ENCODE measurements at regions not wholly inside any gene's neighbourhood (a gene's known extent, or its start where the extent isn't known, plus 50 kb on each side); places are given as distances from the start of the nearest gene placed in this dataset.

GRCh38 chrX:10939424-10939823 is 171.7 kb upstream of the HCCS start:
- no peak for TF ChIP-seq CTCF (IDR thresholded peaks at IDR 0.05; ENCODE audit: low read depth, low read length, poor library complexity, severe bottlenecking)
- no peak for TF ChIP-seq EZH2phosphoT487 (IDR thresholded peaks at IDR 0.05; ENCODE audit: borderline replicate concordance, low read length)

All from DOHH2 (cell line).